ENCODE measurements at regions not wholly inside any gene's neighbourhood (a gene's known extent, or its start where the extent isn't known, plus 50 kb on each side); places are given as distances from the start of the nearest gene placed in this dataset.

GRCh38 chr18:71994273-71994672, 549.9 kb downstream of the CBLN2 start:
- ChIA-PET CTCF (no interaction called here), POLR2A (no interaction called here)
- H3K4me1 Mint-ChIP-seq (ENCODE audit: low read depth) = no peaks in the 10 kb centered on the region

GRCh38 chr18:71989616-71990015, 554.5 kb downstream of the CBLN2 start:
- no peaks in the 10 kb centered on the region for H3K27me3 Mint-ChIP-seq (ENCODE audit: low read depth)
- H3K4me1 Mint-ChIP-seq (ENCODE audit: low read depth) = no peaks in the 10 kb centered on the region
- no peak for ATAC-seq
- H3K27ac Mint-ChIP-seq = no peak overlapping the region
- DNase-seq = no peak
- POLR2A ChIA-PET = no interaction called here
- no peak overlapping the region for H3K4me3 Mint-ChIP-seq
- no peaks in the 10 kb centered on the region for H3K9me3 Mint-ChIP-seq (ENCODE audit: insufficient read depth)
- no peaks in the 10 kb centered on the region for H3K36me3 Mint-ChIP-seq (ENCODE audit: low read depth)
- CTCF ChIA-PET = no interaction called here

More at GRCh38 chr18:71994273-71994672, 549.9 kb downstream of the CBLN2 start:
- Mint-ChIP-seq H3K9me3 (ENCODE audit: insufficient read depth) (no peaks in the 10 kb centered on the region), H3K36me3 (ENCODE audit: low read depth) (no peaks in the 10 kb centered on the region), H3K4me3 (no peak overlapping the region), H3K27me3 (ENCODE audit: low read depth) (no peaks in the 10 kb centered on the region), H3K27ac (no peak overlapping the region)
- ATAC-seq (no peak), DNase-seq (no peak)

GRCh38 chr18:71986351-71987050, 557.6 kb downstream of the CBLN2 start:
- CTCF ChIA-PET = no interaction called here
- no peaks in the 10 kb centered on the region for H3K36me3 Mint-ChIP-seq (ENCODE audit: low read depth)
- H3K4me1 Mint-ChIP-seq (ENCODE audit: low read depth) = no peaks in the 10 kb centered on the region

GRCh38 chr18:71976744-71977143, 567.4 kb downstream of the CBLN2 start:
- Mint-ChIP-seq H3K4me3 (no peak overlapping the region), H3K4me1 (ENCODE audit: low read depth) (no peaks in the 10 kb centered on the region), H3K36me3 (ENCODE audit: low read depth) (no peaks in the 10 kb centered on the region), H3K27ac (no peak overlapping the region), H3K27me3 (ENCODE audit: low read depth) (no peaks in the 10 kb centered on the region), H3K9me3 (ENCODE audit: insufficient read depth) (no peaks in the 10 kb centered on the region)
- no peak for ATAC-seq
- CTCF ChIA-PET = no interaction called here
- DNase-seq = no peak
- POLR2A ChIA-PET = no interaction called here

More at GRCh38 chr18:71986351-71987050, 557.6 kb downstream of the CBLN2 start:
- no peaks in the 10 kb centered on the region for H3K27me3 Mint-ChIP-seq (ENCODE audit: low read depth)
- H3K9me3 Mint-ChIP-seq (ENCODE audit: insufficient read depth) = no peaks in the 10 kb centered on the region
- no peak overlapping the region for H3K27ac Mint-ChIP-seq
- no peak for DNase-seq
- H3K4me3 Mint-ChIP-seq = no peak overlapping the region
- POLR2A ChIA-PET = no interaction called here
- ATAC-seq = no peak

GRCh38 chr18:71966791-71967190, 577.4 kb downstream of the CBLN2 start:
- H3K9me3 Mint-ChIP-seq (ENCODE audit: insufficient read depth) = no peaks in the 10 kb centered on the region
- H3K4me3 Mint-ChIP-seq = no peak overlapping the region
- no peak overlapping the region for H3K27ac Mint-ChIP-seq
- no peaks in the 10 kb centered on the region for H3K36me3 Mint-ChIP-seq (ENCODE audit: low read depth)
- DNase-seq (no peak), ATAC-seq (no peak)
- POLR2A ChIA-PET = no interaction called here
- CTCF ChIA-PET = no interaction called here
- no peaks in the 10 kb centered on the region for H3K27me3 Mint-ChIP-seq (ENCODE audit: low read depth)
- H3K4me1 Mint-ChIP-seq (ENCODE audit: low read depth) = no peaks in the 10 kb centered on the region

- DNase-seq (no peak), ATAC-seq (no peak)
- Mint-ChIP-seq H3K4me1 (ENCODE audit: low read depth) (no peaks in the 10 kb centered on the region), H3K9me3 (ENCODE audit: insufficient read depth) (no peaks in the 10 kb centered on the region), H3K36me3 (ENCODE audit: low read depth) (no peaks in the 10 kb centered on the region), H3K27me3 (ENCODE audit: low read depth) (no peaks in the 10 kb centered on the region), H3K27ac (no peak overlapping the region), H3K4me3 (no peak overlapping the region)
- ChIA-PET POLR2A (no interaction called here), CTCF (no interaction called here)
Observed at GRCh38 chr18:71958605-71959004, 585.5 kb downstream of the CBLN2 start.

- DNase-seq (no peak), ATAC-seq (no peak)
- CTCF ChIA-PET = no interaction called here
- no peaks in the 10 kb centered on the region for H3K36me3 Mint-ChIP-seq (ENCODE audit: low read depth)
- H3K9me3 Mint-ChIP-seq (ENCODE audit: insufficient read depth) = no peaks in the 10 kb centered on the region
- no peaks in the 10 kb centered on the region for H3K27me3 Mint-ChIP-seq (ENCODE audit: low read depth)
- no peaks in the 10 kb centered on the region for H3K4me1 Mint-ChIP-seq (ENCODE audit: low read depth)
- H3K27ac Mint-ChIP-seq = no peak overlapping the region
- POLR2A ChIA-PET = no interaction called here
- H3K4me3 Mint-ChIP-seq = no peak overlapping the region
Observed at GRCh38 chr18:71951001-71951400, 593.1 kb downstream of the CBLN2 start.

GRCh38 chr18:71942433-71942832, 601.7 kb downstream of the CBLN2 start:
- no peaks in the 10 kb centered on the region for H3K9me3 Mint-ChIP-seq (ENCODE audit: insufficient read depth)
- no peaks in the 10 kb centered on the region for H3K36me3 Mint-ChIP-seq (ENCODE audit: low read depth)
- H3K27me3 Mint-ChIP-seq (ENCODE audit: low read depth) = no peaks in the 10 kb centered on the region
- POLR2A ChIA-PET = no interaction called here
- no peak overlapping the region for H3K4me3 Mint-ChIP-seq
- no peak for DNase-seq
- H3K27ac Mint-ChIP-seq = no peak overlapping the region
- no peaks in the 10 kb centered on the region for H3K4me1 Mint-ChIP-seq (ENCODE audit: low read depth)
- no peak for ATAC-seq
- CTCF ChIA-PET = no interaction called here

- ChIA-PET CTCF (no interaction called here), POLR2A (no interaction called here)
- Mint-ChIP-seq H3K36me3 (ENCODE audit: low read depth) (no peaks in the 10 kb centered on the region), H3K9me3 (ENCODE audit: insufficient read depth) (no peaks in the 10 kb centered on the region), H3K4me1 (ENCODE audit: low read depth) (no peaks in the 10 kb centered on the region), H3K4me3 (no peak overlapping the region), H3K27me3 (ENCODE audit: low read depth) (no peaks in the 10 kb centered on the region), H3K27ac (no peak overlapping the region)
- ATAC-seq (no peak), DNase-seq (no peak)
Observed at GRCh38 chr18:71939483-71939882, 604.7 kb downstream of the CBLN2 start.

GRCh38 chr18:71936744-71937143, 607.4 kb downstream of the CBLN2 start:
- no peak for ATAC-seq
- H3K27me3 Mint-ChIP-seq (ENCODE audit: low read depth) = no peaks in the 10 kb centered on the region

GRCh38 chr18:71919211-71919610, 624.9 kb downstream of the CBLN2 start:
- POLR2A ChIA-PET = no interaction called here
- ATAC-seq = no peak

More at GRCh38 chr18:71936744-71937143, 607.4 kb downstream of the CBLN2 start:
- ChIA-PET POLR2A (no interaction called here), CTCF (no interaction called here)
- no peaks in the 10 kb centered on the region for H3K4me1 Mint-ChIP-seq (ENCODE audit: low read depth)
- H3K9me3 Mint-ChIP-seq (ENCODE audit: insufficient read depth) = no peaks in the 10 kb centered on the region
- no peaks in the 10 kb centered on the region for H3K36me3 Mint-ChIP-seq (ENCODE audit: low read depth)
- no peak for DNase-seq
- no peak overlapping the region for H3K27ac Mint-ChIP-seq
- H3K4me3 Mint-ChIP-seq = no peak overlapping the region

GRCh38 chr18:71913641-71914040, 630.5 kb downstream of the CBLN2 start:
- Mint-ChIP-seq H3K36me3 (ENCODE audit: low read depth) (no peaks in the 10 kb centered on the region), H3K4me3 (no peak overlapping the region), H3K9me3 (ENCODE audit: insufficient read depth) (no peaks in the 10 kb centered on the region), H3K27me3 (ENCODE audit: low read depth) (no peaks in the 10 kb centered on the region), H3K4me1 (ENCODE audit: low read depth) (no peaks in the 10 kb centered on the region), H3K27ac (no peak overlapping the region)
- ChIA-PET CTCF (no interaction called here), POLR2A (no interaction called here)
- no peak for ATAC-seq
- DNase-seq = no peak

More at GRCh38 chr18:71919211-71919610, 624.9 kb downstream of the CBLN2 start:
- no peaks in the 10 kb centered on the region for H3K36me3 Mint-ChIP-seq (ENCODE audit: low read depth)
- no peak overlapping the region for H3K4me3 Mint-ChIP-seq
- CTCF ChIA-PET = no interaction called here
- H3K9me3 Mint-ChIP-seq (ENCODE audit: insufficient read depth) = peaks cover 6% of the 10 kb centered on the region
- H3K4me1 Mint-ChIP-seq (ENCODE audit: low read depth) = no peaks in the 10 kb centered on the region
- H3K27me3 Mint-ChIP-seq (ENCODE audit: low read depth) = no peaks in the 10 kb centered on the region
- H3K27ac Mint-ChIP-seq = no peak overlapping the region
- no peak for DNase-seq

GRCh38 chr18:71902482-71902881, 641.7 kb downstream of the CBLN2 start:
- ATAC-seq (no peak), DNase-seq (no peak)
- POLR2A ChIA-PET = no interaction called here
- CTCF ChIA-PET = no interaction called here
- Mint-ChIP-seq H3K27me3 (ENCODE audit: low read depth) (no peaks in the 10 kb centered on the region), H3K27ac (no peak overlapping the region), H3K36me3 (ENCODE audit: low read depth) (no peaks in the 10 kb centered on the region), H3K4me1 (ENCODE audit: low read depth) (no peaks in the 10 kb centered on the region), H3K4me3 (no peak overlapping the region), H3K9me3 (ENCODE audit: insufficient read depth) (no peaks in the 10 kb centered on the region)

All from activated CD8-positive, alpha-beta T cell treated with anti-CD3 and anti-CD28 coated beads, Interleukin-2, amount 10 ng/mL, durations not matched to agents 7 days and 5 days (primary cell).